HepG2 (cell line): ENCODE measurements at regions not wholly inside any gene's neighbourhood (a gene's known extent, or its start where the extent isn't known, plus 50 kb on each side); places are given as distances from the start of the nearest gene placed in this dataset.

ENCODE experiments used
- ARID2 ChIP-seq: sonication (generic); formaldehyde crosslinking; IDR thresholded peaks from 2 replicates; pipeline ENCODE4 v1.8.1; 2022; ENCODE audit warnings: mild to moderate bottlenecking, missing genetic modification reagents, borderline replicate concordance
- GABPA ChIP-seq, 2 experiments: IDR thresholded peaks; 2 replicates each; pipeline ENCODE4 v1.6.1; 2011 to 2016; ENCODE audit warnings: low read depth in 2 of 2, low read length in 1 of 2, missing biosample characterization in 1 of 2, missing genetic modification characterization in 1 of 2
- MYC ChIP-seq: sonication (generic); formaldehyde crosslinking; IDR thresholded peaks from 2 replicates; pipeline ENCODE4 v1.9.0; 2021; ENCODE audit warnings: missing genetic modification reagents, borderline replicate concordance
- NFYB ChIP-seq: sonication (generic); formaldehyde crosslinking; IDR thresholded peaks from 2 replicates; pipeline ENCODE4 v1.4.0; 2020; ENCODE audit warnings: missing genetic modification reagents
- RARA ChIP-seq: IDR thresholded peaks from 2 replicates; pipeline ENCODE4 v1.6.1; 2016; ENCODE audit warnings: missing genetic modification reagents, missing compliant biosample characterization
- RFX1 ChIP-seq: fragments of 450-650 bp; IDR thresholded peaks from 2 replicates; pipeline ENCODE4 v1.6.1; 2017
- SNRNP70 ChIP-seq: fragments of 200-400 bp; formaldehyde crosslinking; IDR thresholded peaks from 2 replicates; pipeline ENCODE4 v1.6.1; 2017; ENCODE audit warnings: mild to moderate bottlenecking, low read depth, low read length, moderate library complexity
- TCF7 ChIP-seq: sonication (generic); IDR thresholded peaks from 2 replicates; pipeline ENCODE4 v1.6.1; 2016; ENCODE audit warnings: antibody characterized with exemption, low read depth
- TF ChIP-seq, protein P1 (sequence below): sonication (generic); formaldehyde crosslinking; IDR thresholded peaks from 2 replicates; pipeline ENCODE4 v1.5.0; 2020; ENCODE audit warnings: mild to moderate bottlenecking, missing genetic modification reagents, moderate library complexity
- TF ChIP-seq, protein P2 (sequence below): sonication (generic); formaldehyde crosslinking; IDR thresholded peaks from 2 replicates; pipeline ENCODE4 v1.8.0; 2022; ENCODE audit warnings: mild to moderate bottlenecking, missing genetic modification reagents, borderline replicate concordance

DNA sequence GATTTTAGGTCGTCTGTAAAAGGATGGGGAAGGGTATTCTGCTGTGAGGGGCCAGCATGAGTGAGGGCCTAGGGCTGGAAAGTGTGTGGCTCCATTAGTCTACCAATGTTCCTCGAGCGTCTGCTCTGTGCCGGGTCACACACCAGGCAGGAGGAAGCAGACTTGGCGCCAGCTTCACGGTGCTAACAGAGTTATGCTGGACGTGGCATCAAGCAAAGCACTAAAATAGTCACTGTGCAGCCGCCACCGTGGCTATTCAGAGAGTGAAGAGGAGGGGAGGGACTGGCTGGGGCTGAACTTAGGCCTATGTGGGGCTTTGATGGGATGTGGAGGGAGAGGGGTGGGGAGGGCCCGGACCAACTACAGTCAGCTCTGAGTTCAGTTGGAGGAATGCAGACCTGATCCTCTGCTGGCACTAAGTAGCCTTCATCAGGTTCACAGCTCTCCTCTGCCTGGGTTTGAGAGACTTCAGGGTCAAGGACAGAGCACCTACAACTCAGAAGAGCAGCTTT lies 83.9 kb upstream of the MSX1 start:
- TF ChIP-seq ARID2 (CRISPR knock-in tag): no peak
- TF ChIP-seq GABPA (IDR thresholded peaks at IDR 0.05; ENCODE audit: low read depth, low read length): no peak
- TF ChIP-seq GABPA (CRISPR knock-in tag; IDR thresholded peaks at IDR 0.05; ENCODE audit: low read depth): no peak
- TF ChIP-seq SNRNP70: no peak
- TF ChIP-seq RFX1: no peak
- TF ChIP-seq, protein P1, sequence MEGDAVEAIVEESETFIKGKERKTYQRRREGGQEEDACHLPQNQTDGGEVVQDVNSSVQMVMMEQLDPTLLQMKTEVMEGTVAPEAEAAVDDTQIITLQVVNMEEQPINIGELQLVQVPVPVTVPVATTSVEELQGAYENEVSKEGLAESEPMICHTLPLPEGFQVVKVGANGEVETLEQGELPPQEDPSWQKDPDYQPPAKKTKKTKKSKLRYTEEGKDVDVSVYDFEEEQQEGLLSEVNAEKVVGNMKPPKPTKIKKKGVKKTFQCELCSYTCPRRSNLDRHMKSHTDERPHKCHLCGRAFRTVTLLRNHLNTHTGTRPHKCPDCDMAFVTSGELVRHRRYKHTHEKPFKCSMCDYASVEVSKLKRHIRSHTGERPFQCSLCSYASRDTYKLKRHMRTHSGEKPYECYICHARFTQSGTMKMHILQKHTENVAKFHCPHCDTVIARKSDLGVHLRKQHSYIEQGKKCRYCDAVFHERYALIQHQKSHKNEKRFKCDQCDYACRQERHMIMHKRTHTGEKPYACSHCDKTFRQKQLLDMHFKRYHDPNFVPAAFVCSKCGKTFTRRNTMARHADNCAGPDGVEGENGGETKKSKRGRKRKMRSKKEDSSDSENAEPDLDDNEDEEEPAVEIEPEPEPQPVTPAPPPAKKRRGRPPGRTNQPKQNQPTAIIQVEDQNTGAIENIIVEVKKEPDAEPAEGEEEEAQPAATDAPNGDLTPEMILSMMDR (CRISPR knock-in tag): no peak
- no peak for TF ChIP-seq MYC
- no peak for TF ChIP-seq NFYB (CRISPR knock-in tag)
- TF ChIP-seq, protein P2, sequence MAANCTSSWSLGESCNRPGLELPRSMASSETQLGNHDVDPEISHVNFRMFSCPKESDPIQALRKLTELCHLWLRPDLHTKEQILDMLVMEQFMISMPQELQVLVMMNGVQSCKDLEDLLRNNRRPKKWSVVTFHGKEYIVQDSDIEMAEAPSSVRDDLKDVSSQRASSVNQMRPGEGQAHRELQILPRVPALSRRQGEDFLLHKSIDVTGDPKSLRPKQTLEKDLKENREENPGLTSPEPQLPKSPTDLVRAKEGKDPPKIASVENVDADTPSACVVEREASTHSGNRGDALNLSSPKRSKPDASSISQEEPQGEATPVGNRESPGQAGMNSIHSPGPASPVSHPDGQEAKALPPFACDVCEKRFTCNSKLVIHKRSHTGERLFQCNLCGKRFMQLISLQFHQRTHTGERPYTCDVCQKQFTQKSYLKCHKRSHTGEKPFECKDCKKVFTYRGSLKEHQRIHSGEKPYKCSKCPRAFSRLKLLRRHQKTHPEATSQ: no peak
- no peak for TF ChIP-seq TCF7
- TF ChIP-seq RARA (CRISPR knock-in tag): no peak
